Fibroblast of the aortic adventitia (primary cell): ENCODE measurements at regions not wholly inside any gene's neighbourhood (a gene's known extent, or its start where the extent isn't known, plus 50 kb on each side); places are given as distances from the start of the nearest gene placed in this dataset.

Experiments used
- DNase-seq: peaks from one replicate; pipeline ENCODE4 v3.0.0-alpha.2; 2010; ENCODE audit warnings: low read depth
- H3K4me3 ChIP-seq: 2 replicates; pipeline ENCODE4 v1.5.1; 2011; ENCODE audit warnings: low read depth, mild to moderate bottlenecking, control low read depth, low read length, moderate library complexity
- TF ChIP-seq, protein P1 (sequence below): IDR thresholded peaks from 2 replicates; pipeline ENCODE4 v1.5.1; 2011; ENCODE audit warnings: mild to moderate bottlenecking, low read length, control low read depth, inconsistent platforms; ENCODE audit not compliant: insufficient read depth

DNA sequence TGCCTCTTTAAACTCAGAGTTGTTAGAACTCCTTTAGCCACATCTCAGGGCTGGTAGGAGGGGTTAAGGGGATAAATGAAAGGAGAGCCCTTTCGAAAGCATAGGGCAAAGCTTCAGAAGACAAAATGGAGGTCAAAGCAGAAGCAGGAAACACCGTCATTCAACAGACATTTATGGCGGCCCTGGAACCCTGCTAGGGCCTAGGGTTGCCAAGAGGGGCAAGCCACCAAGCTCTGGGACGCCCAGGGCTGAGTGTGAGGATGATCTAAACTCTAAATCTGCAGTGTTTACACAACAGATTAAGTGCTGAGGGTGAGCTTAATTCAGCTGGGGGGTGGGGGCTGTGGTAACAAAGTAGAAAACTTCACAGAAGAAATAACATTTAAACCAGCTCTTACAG is 79.0 kb upstream of the NFE2L3 start:
- DNase-seq, result no peak
- no peak overlapping the region for H3K4me3 ChIP-seq
- TF ChIP-seq, protein P1, sequence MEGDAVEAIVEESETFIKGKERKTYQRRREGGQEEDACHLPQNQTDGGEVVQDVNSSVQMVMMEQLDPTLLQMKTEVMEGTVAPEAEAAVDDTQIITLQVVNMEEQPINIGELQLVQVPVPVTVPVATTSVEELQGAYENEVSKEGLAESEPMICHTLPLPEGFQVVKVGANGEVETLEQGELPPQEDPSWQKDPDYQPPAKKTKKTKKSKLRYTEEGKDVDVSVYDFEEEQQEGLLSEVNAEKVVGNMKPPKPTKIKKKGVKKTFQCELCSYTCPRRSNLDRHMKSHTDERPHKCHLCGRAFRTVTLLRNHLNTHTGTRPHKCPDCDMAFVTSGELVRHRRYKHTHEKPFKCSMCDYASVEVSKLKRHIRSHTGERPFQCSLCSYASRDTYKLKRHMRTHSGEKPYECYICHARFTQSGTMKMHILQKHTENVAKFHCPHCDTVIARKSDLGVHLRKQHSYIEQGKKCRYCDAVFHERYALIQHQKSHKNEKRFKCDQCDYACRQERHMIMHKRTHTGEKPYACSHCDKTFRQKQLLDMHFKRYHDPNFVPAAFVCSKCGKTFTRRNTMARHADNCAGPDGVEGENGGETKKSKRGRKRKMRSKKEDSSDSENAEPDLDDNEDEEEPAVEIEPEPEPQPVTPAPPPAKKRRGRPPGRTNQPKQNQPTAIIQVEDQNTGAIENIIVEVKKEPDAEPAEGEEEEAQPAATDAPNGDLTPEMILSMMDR, result no peak

- no peak overlapping the region for H3K4me3 ChIP-seq
- no peak for DNase-seq
- TF ChIP-seq, protein P1, result no peak
Observed at GRCh38 chr7:26074919-26075318, 77.1 kb upstream of the NFE2L3 start.

- no peak overlapping the region for H3K4me3 ChIP-seq
Observed at GRCh38 chr7:26076691-26077090, 75.3 kb upstream of the NFE2L3 start.

DNA sequence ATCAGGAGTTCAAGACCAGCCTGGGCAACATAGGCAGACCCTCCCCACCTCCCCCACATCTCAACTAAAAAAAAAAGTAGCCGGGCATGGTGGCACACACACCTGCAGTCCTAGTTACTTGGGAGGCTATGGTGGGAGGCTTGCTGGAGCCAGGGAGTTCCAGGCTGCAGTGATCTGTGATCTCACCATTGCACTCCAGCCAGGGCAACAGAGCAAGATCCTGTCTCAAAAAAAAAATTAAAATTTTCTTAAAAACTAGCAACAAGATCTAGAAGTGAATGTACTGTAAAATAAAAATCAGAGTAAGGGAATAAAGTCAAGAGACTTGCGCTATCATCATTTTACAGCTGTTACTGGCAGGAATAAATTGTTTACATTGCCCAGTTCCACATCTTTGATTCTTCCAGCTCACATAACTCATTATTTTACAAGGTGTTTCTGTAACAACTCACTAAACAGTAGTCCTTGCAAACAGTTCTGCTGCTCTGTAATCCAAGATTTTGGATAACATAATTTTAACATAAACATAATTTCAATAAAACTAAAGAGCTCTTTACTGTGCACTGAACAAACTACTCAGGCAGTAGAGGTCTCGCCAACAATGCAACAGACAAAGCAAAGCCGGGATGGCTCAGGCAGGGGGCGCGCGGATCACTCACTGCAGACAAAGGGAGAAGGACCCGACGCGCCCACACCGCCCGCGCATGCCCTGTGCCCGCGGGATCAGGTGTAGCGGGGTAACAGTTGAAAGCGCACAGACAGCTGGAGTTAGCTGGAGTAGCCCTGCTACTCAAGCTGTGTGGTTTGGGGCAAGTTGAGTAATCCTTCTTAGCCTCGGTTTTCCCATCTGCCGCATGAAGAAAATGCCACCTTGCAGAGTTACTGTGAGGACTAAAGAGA is 73.3 kb upstream of the NFE2L3 start:
- no peak overlapping the region for H3K4me3 ChIP-seq
- TF ChIP-seq, protein P1, result no peak
- no peak for DNase-seq

More at GRCh38 chr7:26076691-26077090, 75.3 kb upstream of the NFE2L3 start:
- TF ChIP-seq, protein P1, result no peak
- no peak for DNase-seq

GRCh38 chr7:26081638-26082037 is 70.4 kb upstream of the NFE2L3 start:
- TF ChIP-seq, protein P1, result no peak
- no peak overlapping the region for H3K4me3 ChIP-seq
- DNase-seq, result no peak

DNA sequence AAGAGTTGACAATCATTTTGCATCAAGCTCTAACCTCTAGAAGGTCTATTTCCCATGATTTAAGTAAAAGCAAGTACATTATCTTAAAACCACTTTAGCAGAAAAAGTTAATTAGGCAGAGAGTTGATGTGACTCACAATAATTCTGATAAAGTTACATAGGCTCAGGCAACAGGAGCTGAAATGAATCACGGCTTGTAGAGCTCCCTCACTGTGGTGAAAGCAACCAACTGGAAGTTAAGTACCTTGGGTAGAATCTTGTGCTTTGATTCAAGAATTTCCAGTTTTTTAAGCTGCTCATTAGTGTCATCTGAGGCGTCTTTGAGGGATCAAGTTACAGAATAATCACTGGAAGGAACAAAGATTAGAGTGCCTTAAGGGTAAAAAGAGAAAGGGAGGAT is 68.9 kb upstream of the NFE2L3 start:
- no peak overlapping the region for H3K4me3 ChIP-seq
- DNase-seq, result no peak
- TF ChIP-seq, protein P1, result no peak
